ENCODE measurements at regions not wholly inside any gene's neighbourhood (a gene's known extent, or its start where the extent isn't known, plus 50 kb on each side); places are given as distances from the start of the nearest gene placed in this dataset.
"Not testable (repeated sequence)": the region's sequence is repeated elsewhere in the genome, so short reads cannot be mapped to it uniquely, and the experiment has no call there.

- TF ChIP-seq EZH2 (IDR thresholded peaks at IDR 0.05; ENCODE audit: borderline replicate concordance, low read length), result not testable (repeated sequence)
- TF ChIP-seq, protein P1, sequence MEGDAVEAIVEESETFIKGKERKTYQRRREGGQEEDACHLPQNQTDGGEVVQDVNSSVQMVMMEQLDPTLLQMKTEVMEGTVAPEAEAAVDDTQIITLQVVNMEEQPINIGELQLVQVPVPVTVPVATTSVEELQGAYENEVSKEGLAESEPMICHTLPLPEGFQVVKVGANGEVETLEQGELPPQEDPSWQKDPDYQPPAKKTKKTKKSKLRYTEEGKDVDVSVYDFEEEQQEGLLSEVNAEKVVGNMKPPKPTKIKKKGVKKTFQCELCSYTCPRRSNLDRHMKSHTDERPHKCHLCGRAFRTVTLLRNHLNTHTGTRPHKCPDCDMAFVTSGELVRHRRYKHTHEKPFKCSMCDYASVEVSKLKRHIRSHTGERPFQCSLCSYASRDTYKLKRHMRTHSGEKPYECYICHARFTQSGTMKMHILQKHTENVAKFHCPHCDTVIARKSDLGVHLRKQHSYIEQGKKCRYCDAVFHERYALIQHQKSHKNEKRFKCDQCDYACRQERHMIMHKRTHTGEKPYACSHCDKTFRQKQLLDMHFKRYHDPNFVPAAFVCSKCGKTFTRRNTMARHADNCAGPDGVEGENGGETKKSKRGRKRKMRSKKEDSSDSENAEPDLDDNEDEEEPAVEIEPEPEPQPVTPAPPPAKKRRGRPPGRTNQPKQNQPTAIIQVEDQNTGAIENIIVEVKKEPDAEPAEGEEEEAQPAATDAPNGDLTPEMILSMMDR (IDR thresholded peaks at IDR 0.05; ENCODE audit: low read length), result not testable (repeated sequence)
These were observed 101.4 kb upstream of the FAM90A1 start for GRCh38 chr12:8328835-8329234.
